H9 (cell line): ENCODE measurements at regions not wholly inside any gene's neighbourhood (a gene's known extent, or its start where the extent isn't known, plus 50 kb on each side); places are given as distances from the start of the nearest gene placed in this dataset.

Experiments used
- DNase-seq: peaks from one replicate; pipeline ENCODE4 v3.0.0-alpha.2; 2017
- H2AFZ ChIP-seq: one replicate; pipeline ENCODE4 v1.6.1; 2013; ENCODE audit warnings: mild to moderate bottlenecking, low read length, control low read depth, moderate library complexity
- H2AK5ac ChIP-seq: 2 replicates; pipeline ENCODE4 v1.6.1; 2013; ENCODE audit warnings: low read length, control low read depth, mixed read lengths; ENCODE audit not compliant: insufficient read length
- H2BK120ac ChIP-seq: one replicate; pipeline ENCODE4 v1.6.1; 2013; ENCODE audit warnings: low read depth, mild to moderate bottlenecking, low read length, control low read depth, inconsistent platforms; ENCODE audit not compliant: poor library complexity, severe bottlenecking
- H2BK12ac ChIP-seq: 2 replicates; pipeline ENCODE4 v1.6.1; 2013; ENCODE audit warnings: low read length, control low read depth, mixed read lengths, low read depth; ENCODE audit not compliant: insufficient read length
- H2BK15ac ChIP-seq: 2 replicates; pipeline ENCODE4 v1.6.1; 2013; ENCODE audit warnings: low read depth, low read length, control low read depth
- H2BK20ac ChIP-seq: one replicate; pipeline ENCODE4 v1.6.1; 2013; ENCODE audit warnings: low read depth, mild to moderate bottlenecking, low read length, control low read depth, inconsistent platforms; ENCODE audit not compliant: poor library complexity, severe bottlenecking
- H2BK5ac ChIP-seq: 2 replicates; pipeline ENCODE4 v1.6.1; 2013; ENCODE audit warnings: low read length, control low read depth, mixed read lengths; ENCODE audit not compliant: insufficient read length
- H3K14ac ChIP-seq: 2 replicates; pipeline ENCODE4 v1.6.1; 2013; ENCODE audit warnings: low read length, control low read depth; ENCODE audit not compliant: insufficient read depth
- H3K18ac ChIP-seq: 2 replicates; pipeline ENCODE4 v1.6.1; 2013; ENCODE audit warnings: low read depth, mild to moderate bottlenecking, mixed read lengths, low read length, control low read depth; ENCODE audit not compliant: insufficient read length
- H3K23ac ChIP-seq: 2 replicates; pipeline ENCODE4 v1.6.1; 2013; ENCODE audit warnings: low read length, control low read depth, mixed read lengths, low read depth; ENCODE audit not compliant: insufficient read length
- H3K23me2 ChIP-seq: 2 replicates; pipeline ENCODE4 v1.6.1; 2013; ENCODE audit warnings: low read depth, mild to moderate bottlenecking, mixed read lengths, low read length, control low read depth; ENCODE audit not compliant: insufficient read length, poor library complexity, severe bottlenecking
- H3K27ac ChIP-seq: 2 replicates; pipeline ENCODE4 v1.5.1; 2013; ENCODE audit warnings: low read length, control low read depth, mixed read lengths, low read depth; ENCODE audit not compliant: insufficient read length
- H3K27me3 ChIP-seq: 2 replicates; pipeline ENCODE4 v1.6.1; 2013; ENCODE audit warnings: low read length, control low read depth, inconsistent platforms; ENCODE audit not compliant: insufficient read depth
- H3K4ac ChIP-seq: 2 replicates; pipeline ENCODE4 v1.6.1; 2013; ENCODE audit warnings: low read depth, mild to moderate bottlenecking, control low read depth, inconsistent platforms, low read length, moderate library complexity
- H3K4me1 ChIP-seq: 2 replicates; pipeline ENCODE4 v1.6.1; 2013; ENCODE audit warnings: low read length, control low read depth, inconsistent platforms; ENCODE audit not compliant: insufficient read depth
- H3K4me2 ChIP-seq: 2 replicates; pipeline ENCODE4 v1.6.1; 2013; ENCODE audit warnings: low read length, control low read depth, mixed read lengths; ENCODE audit not compliant: insufficient read length, insufficient read depth
- H3K56ac ChIP-seq: 2 replicates; pipeline ENCODE4 v1.6.1; 2013; ENCODE audit warnings: low read depth, mild to moderate bottlenecking, mixed read lengths, low read length, control low read depth; ENCODE audit not compliant: insufficient read length
- H3K79me1 ChIP-seq: 2 replicates; pipeline ENCODE4 v1.6.1; 2013; ENCODE audit warnings: low read depth, mild to moderate bottlenecking, moderate library complexity, low read length, control low read depth, inconsistent platforms; ENCODE audit not compliant: insufficient read depth, poor library complexity, severe bottlenecking
- H3K79me2 ChIP-seq: 2 replicates; pipeline ENCODE4 v1.6.1; 2013; ENCODE audit warnings: low read length, control low read depth, inconsistent platforms; ENCODE audit not compliant: insufficient read depth
- H3K9ac ChIP-seq: 2 replicates; pipeline ENCODE4 v1.6.1; 2013; ENCODE audit warnings: low read length, control low read depth, mixed read lengths; ENCODE audit not compliant: insufficient read length; ENCODE audit errors: extremely low read depth
- H3K9me3 ChIP-seq: one replicate; pipeline ENCODE4 v1.6.1; 2013; ENCODE audit warnings: low read depth, low read length, inconsistent platforms; ENCODE audit not compliant: control insufficient read depth
- H3T11ph ChIP-seq: one replicate; pipeline ENCODE4 v1.6.1; 2013; ENCODE audit warnings: mild to moderate bottlenecking, low read length, control low read depth, inconsistent platforms
- H4K20me1 ChIP-seq: one replicate; pipeline ENCODE4 v1.6.1; 2013; ENCODE audit not compliant: control insufficient read depth, insufficient read length, insufficient read depth
- H4K5ac ChIP-seq: 2 replicates; pipeline ENCODE4 v1.6.1; 2013; ENCODE audit warnings: low read depth, mild to moderate bottlenecking, mixed read lengths, low read length, control low read depth; ENCODE audit not compliant: insufficient read length
- H4K8ac ChIP-seq: replicated peaks from 2 replicates; pipeline ENCODE4 v1.6.1; 2013; ENCODE audit warnings: low read length, control low read depth, mixed read lengths, low read depth; ENCODE audit not compliant: insufficient read length
- H4K91ac ChIP-seq: 2 replicates; pipeline ENCODE4 v1.6.1; 2013; ENCODE audit warnings: low read depth, mild to moderate bottlenecking, moderate library complexity, mixed read lengths, low read length, control low read depth; ENCODE audit not compliant: insufficient read length
- H3K27ac Mint-ChIP-seq, 3 experiments: 2 replicates in 2 of 3; 3 replicates in 1 of 3; pipeline ENCODE4 v1.8.0; 2020 to 2021; ENCODE audit warnings: mixed read lengths in 3 of 3, mild to moderate bottlenecking in 1 of 3, moderate library complexity in 1 of 3
- H3K27me3 Mint-ChIP-seq: 2 replicates; pipeline ENCODE4 v1.8.0; 2021; ENCODE audit warnings: low read depth, mild to moderate bottlenecking, moderate library complexity, mixed read lengths
- H3K36me3 Mint-ChIP-seq, 3 experiments: 2 replicates in 2 of 3; 3 replicates in 1 of 3; pipeline ENCODE4 v1.8.0; 2020 to 2021; ENCODE audit warnings: low read depth in 3 of 3, mixed read lengths in 3 of 3; ENCODE audit not compliant: insufficient read depth in 1 of 3
- H3K4me1 Mint-ChIP-seq, 2 experiments: 2 replicates each; pipeline ENCODE4 v1.8.0; 2020; ENCODE audit warnings: mixed read lengths in 2 of 2
- H3K4me3 Mint-ChIP-seq, 2 experiments: 2 replicates in 1 of 2; 3 replicates in 1 of 2; pipeline ENCODE4 v1.8.0; 2020 to 2021; ENCODE audit warnings: mild to moderate bottlenecking in 2 of 2, mixed read lengths in 2 of 2, moderate library complexity in 1 of 2
- H3K9me3 Mint-ChIP-seq, 2 experiments: 2 replicates in 1 of 2; 3 replicates in 1 of 2; pipeline ENCODE4 v1.8.0; 2020; ENCODE audit warnings: mild to moderate bottlenecking in 2 of 2, mixed read lengths in 2 of 2, moderate library complexity in 1 of 2
- TF ChIP-seq, protein P1 (sequence below): fragments of 200-600 bp; sonication (generic); conservative IDR thresholded peaks from 3 replicates; pipeline ENCODE4 v1.8.0; 2021; ENCODE audit warnings: antibody characterized with exemption, mild to moderate bottlenecking

DNA sequence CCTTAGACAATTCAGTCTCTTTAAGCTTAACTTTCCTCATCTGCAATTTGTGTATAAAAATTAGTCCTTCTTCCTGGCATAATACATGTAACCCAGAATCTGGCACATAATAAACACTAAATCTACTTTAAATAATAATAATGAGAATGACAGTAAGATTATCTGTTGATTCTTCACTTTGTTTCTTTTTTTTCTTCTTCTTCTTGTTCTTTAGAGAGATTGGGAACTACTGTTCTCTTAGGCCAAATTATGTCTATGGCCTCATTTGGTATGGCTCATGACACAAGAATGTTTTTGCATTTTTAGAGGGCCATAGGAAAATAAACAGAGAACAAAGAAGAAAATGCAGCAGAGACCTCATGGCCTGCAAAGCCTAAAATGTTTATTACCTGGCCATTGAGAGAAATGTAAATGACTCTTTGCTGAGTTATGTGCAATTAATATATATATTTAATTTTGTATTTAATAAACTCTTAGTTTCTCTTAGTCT is 275.8 kb downstream of the SLC6A15 start:
- no peak overlapping the region for H3K4me3 Mint-ChIP-seq
- no peak overlapping the region for H3K4me2 ChIP-seq
- H2BK120ac ChIP-seq, result no peak overlapping the region
- H3K9ac ChIP-seq, result no peak overlapping the region
- no peak overlapping the region for H4K5ac ChIP-seq
- H2BK20ac ChIP-seq, result no peak overlapping the region
- H3K23ac ChIP-seq, result no peak overlapping the region
- H4K20me1 ChIP-seq, result no peaks in the 10 kb centered on the region
- H2BK5ac ChIP-seq, result no peak overlapping the region
- H2AFZ ChIP-seq, result no peak overlapping the region
- no peaks in the 10 kb centered on the region for H3K27me3 ChIP-seq
- H3K4me1 Mint-ChIP-seq, result peaks cover 8 to 10% of the 10 kb centered on the region in 2 experiments
- H3K79me2 ChIP-seq, result no peaks in the 10 kb centered on the region
- H2BK15ac ChIP-seq, result no peak overlapping the region
- no peaks in the 10 kb centered on the region; the same call in 1 of the 2 replicates for H3K4me1 ChIP-seq
- H3K9me3 Mint-ChIP-seq, result no peaks in the 10 kb centered on the region
- no peak overlapping the region for H3K4ac ChIP-seq
- no peaks in the 10 kb centered on the region for H3K36me3 Mint-ChIP-seq
- no peak overlapping the region for H3K14ac ChIP-seq
- no peak for DNase-seq
- TF ChIP-seq, protein P1, sequence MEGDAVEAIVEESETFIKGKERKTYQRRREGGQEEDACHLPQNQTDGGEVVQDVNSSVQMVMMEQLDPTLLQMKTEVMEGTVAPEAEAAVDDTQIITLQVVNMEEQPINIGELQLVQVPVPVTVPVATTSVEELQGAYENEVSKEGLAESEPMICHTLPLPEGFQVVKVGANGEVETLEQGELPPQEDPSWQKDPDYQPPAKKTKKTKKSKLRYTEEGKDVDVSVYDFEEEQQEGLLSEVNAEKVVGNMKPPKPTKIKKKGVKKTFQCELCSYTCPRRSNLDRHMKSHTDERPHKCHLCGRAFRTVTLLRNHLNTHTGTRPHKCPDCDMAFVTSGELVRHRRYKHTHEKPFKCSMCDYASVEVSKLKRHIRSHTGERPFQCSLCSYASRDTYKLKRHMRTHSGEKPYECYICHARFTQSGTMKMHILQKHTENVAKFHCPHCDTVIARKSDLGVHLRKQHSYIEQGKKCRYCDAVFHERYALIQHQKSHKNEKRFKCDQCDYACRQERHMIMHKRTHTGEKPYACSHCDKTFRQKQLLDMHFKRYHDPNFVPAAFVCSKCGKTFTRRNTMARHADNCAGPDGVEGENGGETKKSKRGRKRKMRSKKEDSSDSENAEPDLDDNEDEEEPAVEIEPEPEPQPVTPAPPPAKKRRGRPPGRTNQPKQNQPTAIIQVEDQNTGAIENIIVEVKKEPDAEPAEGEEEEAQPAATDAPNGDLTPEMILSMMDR, result no peak
- no peaks in the 10 kb centered on the region for H3K23me2 ChIP-seq
- no peaks in the 10 kb centered on the region for H3K27me3 Mint-ChIP-seq
- H3K79me1 ChIP-seq, result no peaks in the 10 kb centered on the region
- no peaks in the 10 kb centered on the region for H3K9me3 ChIP-seq
- no peak overlapping the region for H3K27ac ChIP-seq
- no peak overlapping the region for H2BK12ac ChIP-seq
- no peak overlapping the region for H4K91ac ChIP-seq
- no peak overlapping the region for H3K27ac Mint-ChIP-seq
- H3T11ph ChIP-seq, result no peak overlapping the region
- no peak overlapping the region for H2AK5ac ChIP-seq
- no peak overlapping the region for H3K18ac ChIP-seq
- H4K8ac ChIP-seq, result no peak overlapping the region
- H3K56ac ChIP-seq, result no peak overlapping the region
